Right forelimb (tissue), 1 donor: ENCODE measurements at regions not wholly inside any gene's neighbourhood (a gene's known extent, or its start where the extent isn't known, plus 50 kb on each side); places are given as distances from the start of the nearest gene placed in this dataset.
"Not testable (repeated sequence)": the region's sequence is repeated elsewhere in the genome, so short reads cannot be mapped to it uniquely, and the experiment has no call there.

Experiments used
- DNase-seq: peaks from one replicate; pipeline ENCODE4 v3.0.0-alpha.2; 2018

DNA sequence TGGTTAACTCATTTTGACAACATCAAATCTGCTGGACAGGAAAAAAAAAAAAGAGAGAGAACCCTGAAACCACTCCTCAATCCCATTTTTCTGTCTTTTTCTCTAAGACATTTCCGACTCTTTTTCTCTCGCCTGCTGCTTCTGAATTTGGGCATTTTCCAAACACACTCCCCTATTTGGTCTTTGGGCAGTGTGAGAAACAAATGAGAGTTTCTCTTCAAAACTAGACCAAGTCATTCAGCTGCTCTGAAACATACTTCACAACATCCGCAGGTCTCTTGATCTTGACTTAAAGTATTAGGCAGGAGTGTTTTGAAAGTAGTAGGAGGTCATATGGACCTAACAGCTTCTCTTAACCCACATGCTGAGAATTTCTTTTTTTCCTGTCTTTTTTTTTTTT, 364.8 kb upstream of the ESRRG start:
- no peak for DNase-seq

DNA sequence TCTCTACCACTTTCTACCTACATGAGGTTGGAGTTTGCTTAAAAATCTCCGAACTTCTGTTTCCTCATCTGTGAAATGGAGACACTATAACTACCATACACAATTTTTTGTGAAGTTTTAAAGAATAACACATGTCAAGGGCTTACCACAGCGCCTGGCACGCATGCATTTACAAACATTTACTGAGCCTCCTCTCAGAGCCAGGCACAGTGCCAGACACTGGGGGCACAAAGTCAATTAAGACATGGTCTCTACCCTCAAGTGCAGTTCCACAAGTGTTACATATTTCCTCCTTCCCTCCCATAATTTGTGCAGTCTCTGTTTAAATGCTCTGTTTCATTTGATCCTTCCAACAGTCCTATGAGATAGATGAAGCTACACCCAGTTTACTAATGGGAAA, 356.4 kb upstream of the ESRRG start:
- no peak for DNase-seq

DNA sequence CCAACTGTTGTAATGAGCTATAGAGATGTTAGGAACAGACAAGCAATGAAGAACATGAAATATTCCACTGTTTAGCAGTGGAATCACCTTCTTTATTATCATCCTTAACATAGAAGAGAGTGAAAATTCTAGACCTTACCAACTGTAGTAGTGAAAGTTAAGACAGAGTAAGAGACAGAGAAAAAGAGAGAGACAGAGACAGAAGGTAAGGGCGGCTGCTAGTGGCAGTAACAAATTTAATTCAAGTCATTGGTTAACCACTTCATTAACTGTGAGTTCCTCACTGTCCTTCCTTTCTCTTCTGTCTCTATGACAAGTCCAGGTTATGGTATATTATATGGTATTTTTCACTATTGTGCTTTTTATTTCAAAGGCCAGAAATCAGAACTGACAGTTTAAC, 355.7 kb upstream of the ESRRG start:
- DNase-seq = no peak

DNA sequence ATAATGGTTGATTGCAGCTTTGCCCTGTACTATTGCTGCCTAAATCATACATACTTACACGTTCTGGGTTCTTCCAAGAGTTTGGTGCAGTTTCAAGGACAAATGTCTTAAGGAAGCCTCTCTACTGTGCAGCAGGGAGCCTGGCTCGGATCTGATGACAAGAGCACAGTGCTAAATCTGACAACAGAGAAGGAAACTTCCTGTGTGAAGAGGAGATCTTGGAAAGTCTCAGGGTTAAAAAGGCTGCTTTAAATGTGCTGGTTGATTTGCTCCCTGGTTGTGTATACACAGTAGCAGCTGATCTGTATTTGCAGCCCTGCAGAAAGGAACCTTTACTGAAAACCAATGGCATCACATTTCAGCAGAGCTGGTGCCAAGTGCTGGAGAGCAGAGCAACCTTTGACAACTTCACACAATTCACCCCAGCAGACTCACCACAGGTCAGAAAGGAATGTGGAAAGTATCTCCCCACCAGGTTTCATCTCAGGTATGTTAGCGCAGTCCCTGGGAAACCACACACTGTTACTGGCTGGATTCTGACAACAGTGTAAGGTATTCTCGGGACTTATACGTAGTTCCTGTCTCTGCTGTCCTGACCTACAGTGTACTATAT, 355.0 kb upstream of the ESRRG start:
- peak; percentile 57 for DNase-seq

DNA sequence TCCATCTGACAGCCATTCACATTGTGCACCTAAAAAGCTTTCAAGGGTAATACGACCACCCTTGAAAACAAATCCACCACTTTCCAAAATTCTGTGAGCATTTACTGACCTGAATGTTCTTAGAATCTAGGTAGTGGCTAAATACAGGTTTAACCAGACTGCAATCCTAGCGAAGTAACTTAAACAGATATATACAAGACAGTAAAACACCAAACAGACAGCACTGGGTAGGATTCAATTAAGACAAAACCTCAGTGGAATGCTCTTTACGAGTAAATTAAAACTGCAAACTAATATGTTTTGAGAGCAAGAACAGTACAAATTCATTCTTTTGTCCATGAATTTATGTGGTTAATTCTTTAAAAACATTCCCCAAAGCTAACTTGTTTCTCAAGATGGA, 354.2 kb upstream of the ESRRG start:
- DNase-seq = no peak

DNA sequence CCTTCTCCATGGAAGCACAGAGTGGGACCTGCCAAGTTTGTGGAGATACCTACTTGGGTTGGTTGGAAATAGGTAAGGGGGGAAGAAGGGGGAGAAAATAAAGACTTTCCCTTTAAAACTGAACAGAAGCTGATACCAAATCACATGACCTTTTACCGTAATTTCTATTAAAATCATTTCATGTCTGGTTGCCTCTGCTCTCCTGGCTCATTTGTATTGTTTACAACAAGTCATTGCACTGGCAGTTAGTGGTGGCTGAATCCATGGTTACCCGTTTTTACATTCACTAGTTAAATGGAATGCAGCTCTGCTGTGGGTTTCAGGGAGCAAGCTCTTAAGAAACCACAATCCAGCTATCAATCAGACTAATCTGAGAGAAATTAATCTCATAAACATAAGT, 353.7 kb upstream of the ESRRG start:
- DNase-seq = no peak

DNA sequence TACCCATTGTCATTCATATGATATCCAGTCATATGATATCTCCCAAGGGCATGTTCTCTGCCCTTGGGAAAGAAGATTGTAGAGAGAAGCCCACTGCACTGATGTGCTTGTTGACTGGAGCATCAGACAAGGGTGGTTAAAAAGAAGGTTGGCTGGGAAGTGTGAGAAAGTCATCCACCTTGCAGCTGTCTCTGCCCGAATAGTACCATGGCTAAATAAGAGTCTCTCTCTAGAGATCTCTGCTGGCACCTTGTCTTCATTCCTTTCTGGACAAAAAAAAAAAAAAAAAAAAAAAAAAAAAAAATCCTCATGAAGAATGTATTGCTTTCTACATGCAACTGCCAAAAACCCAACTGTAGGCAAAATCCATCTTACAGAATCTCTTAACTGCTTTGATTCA, 349.7 kb upstream of the ESRRG start:
- no peak for DNase-seq

DNA sequence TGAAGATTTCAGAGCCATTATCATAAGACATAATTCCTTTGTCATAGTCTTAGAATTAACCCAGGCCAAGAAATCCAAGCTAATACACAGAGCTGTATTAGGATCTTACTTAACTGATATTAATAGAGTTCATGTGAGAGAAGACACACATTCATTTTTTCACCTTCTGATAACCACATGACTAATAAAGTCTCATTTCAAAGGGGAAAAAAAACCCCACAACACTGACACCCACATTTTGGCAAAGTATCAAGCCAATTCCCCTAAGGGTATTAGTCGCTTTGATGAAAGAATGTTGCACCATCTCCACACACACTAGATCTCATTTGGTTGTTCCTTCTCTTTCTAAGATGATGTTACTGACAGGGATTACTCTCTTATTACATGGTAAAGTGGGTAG, 344.4 kb upstream of the ESRRG start:
- DNase-seq = no peak

DNA sequence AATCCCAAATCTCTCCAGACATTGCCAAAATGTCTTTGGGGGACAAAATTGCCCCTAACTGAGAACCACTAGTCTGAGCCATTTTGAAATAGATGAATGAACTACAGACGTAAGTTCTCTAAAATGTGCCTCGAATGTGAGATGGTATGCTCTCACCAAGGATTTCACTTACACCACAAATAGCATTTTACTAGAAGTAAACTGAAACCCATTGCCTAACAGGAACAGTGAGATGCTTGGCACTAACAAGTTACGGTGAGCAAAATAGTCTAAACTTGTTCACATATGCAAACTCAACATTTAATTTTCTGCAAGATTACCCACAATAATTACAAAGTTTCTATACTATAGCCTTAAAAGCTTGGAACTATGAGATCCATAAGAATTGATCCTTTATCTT, 343.6 kb upstream of the ESRRG start:
- DNase-seq = no peak

DNA sequence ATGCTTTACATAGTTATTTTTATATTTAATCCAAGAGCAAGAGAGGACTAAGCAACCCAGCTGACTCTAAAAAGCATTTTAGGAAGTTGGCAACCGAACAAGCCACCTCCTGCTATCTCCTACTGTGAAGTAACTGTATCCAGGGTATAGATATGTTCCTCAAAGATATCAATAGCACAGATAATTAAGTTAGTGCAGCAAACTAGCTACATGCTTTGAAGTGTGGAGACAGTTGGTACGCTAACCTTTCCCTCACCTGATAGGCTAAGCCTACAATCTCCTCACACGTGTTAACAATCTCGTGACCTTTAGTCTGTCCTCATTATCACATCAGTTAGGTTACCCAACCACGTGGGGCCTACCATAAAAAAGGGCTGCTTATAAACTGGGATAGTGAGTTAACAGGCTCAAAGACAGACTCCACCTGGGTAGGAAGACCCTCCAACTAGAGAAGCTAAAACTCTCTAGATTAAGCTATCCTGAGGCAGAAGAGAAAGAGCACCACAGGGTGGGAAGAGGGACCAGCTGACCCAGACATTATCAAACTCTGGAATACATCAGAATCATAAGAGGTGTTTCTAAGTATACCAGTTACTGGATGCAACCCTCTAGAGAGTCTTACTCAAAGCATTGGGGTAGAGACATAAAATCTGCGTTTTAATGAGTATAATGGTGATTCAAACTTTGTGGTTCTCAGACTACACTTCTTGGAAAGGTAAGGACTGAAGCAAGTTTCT, 340.1 kb upstream of the ESRRG start:
- DNase-seq = no peak

DNA sequence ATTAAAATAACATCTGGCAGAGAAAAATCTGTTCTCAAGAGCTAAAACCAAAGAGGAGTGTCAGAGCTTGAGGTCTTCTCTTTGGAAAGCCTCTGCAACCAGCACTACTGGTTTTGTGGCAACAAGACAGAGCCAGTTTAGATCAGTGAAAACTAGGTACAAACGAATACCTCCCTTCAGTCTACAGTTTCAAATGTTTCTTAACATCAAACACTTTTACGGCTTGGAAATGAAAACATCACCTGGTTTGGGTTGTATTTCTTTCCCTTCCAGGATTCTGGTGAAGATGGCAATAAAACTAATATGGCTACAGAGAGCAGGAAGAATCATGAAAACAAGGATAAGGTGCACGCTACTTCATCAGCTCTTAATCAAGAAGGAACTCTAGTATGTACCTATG, 339.4 kb upstream of the ESRRG start:
- DNase-seq = no peak

DNA sequence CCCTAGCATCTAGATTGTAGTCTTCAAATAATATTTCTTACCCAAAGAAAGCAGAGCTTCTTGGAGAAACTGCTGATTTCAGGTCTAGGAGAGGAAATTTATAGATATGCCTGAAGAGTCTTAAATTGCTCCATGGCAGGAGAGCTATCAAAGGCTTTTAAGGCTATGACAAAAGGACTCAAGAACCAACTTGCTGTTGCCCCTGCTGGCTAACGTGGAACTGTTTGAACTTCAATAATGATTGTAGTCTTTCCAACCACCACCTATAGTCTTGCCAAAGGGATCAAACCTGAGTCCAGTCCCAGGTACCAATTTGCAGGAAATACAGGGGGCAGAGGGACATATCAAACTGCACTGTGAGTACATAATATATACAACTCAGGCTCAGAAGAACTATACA, 336.2 kb upstream of the ESRRG start:
- no peak for DNase-seq

DNA sequence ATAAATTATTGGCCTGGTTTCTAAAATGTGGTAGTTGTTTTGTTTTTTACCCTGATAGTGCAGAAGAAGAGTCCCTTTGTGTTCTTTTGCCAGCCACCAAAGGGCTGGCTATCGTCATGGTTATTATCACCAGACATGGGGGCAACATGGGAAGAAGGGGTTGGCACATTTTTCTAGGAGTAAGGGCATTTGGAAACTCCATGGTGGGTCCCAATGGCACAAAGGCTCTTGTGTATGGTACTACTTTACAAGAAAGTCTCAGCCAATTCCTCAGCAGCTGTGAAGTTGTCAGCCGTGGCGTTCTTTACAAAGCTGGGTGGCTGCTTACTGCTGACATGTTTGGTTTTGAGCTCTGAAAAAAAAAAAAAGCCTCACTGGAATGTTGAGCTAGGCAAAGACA, 330.4 kb upstream of the ESRRG start:
- no peak for DNase-seq

DNA sequence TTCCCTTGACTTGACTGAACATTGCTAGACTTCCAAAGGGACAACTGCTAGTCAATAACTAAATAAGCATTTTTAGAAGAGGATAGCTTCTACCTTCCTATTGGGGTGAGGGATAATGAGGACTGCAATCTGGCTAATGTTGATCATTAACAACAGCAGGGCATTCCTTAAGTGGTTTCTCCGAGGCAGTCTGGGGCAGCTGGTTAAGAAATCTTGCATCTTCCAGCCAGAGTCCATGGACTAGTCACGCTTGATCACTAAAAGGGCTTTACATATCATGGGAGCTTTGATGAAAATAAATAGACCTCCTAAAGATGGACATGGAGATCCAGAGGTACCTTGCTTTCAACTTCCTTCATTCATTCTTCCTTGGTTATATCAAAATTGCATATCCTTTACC, 329.4 kb upstream of the ESRRG start:
- DNase-seq = no peak

DNA sequence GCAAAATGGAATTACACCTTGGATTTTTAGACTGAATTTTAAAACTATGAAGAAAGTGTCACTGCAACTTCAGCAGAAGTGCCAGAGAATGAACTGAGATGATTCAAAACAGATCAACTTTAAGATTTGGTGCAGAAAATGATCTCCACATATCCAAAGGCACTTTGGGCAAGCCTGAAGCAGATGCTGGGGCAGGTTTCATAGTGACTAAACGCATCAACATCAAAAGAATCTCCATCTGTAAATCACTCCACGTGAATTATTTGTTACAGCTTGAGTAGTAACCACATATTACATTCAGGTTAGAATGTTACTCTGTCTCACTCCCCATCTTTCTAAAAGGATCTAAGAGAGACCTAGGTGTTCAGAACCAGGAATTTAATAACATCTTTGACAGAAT, 329.0 kb upstream of the ESRRG start:
- no peak for DNase-seq

DNA sequence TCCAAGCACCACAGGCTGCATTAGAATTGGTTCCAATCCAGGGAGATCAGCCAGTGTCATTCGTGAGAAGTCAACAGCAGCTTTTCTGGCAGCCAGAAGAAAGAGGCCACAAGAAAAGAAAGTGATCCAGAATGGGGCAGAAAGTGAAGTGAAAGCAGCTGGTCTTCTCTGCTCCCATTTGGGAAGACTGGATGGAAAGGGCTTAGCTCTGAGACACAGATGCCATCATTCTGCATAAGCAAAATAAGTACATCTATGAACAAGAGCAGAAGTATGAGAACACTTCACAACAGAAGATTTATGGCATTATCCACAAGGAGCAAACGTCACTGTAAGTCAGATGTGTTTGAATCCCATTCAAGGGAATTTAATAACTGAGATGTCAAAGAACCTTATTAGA, 326.5 kb upstream of the ESRRG start:
- DNase-seq = no peak

DNA sequence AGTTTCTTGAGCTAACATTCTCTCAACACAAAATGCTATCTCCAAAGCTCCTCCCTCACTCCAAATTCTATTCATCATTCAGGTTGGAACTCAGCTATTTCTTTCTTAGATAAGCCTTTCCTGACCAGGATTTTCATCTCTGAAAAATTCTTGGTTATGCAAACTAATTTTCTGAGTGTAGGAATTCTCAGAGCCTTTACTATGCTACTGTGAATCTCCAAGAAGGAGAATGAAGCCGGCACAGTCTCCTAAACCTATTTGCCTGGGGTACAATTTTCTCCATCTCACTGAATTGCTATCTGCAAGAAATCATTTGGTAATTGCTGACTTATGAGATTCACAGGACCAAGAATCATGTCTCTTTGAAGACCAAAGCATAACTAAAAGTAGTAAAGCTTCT, 325.9 kb upstream of the ESRRG start:
- no peak for DNase-seq

DNA sequence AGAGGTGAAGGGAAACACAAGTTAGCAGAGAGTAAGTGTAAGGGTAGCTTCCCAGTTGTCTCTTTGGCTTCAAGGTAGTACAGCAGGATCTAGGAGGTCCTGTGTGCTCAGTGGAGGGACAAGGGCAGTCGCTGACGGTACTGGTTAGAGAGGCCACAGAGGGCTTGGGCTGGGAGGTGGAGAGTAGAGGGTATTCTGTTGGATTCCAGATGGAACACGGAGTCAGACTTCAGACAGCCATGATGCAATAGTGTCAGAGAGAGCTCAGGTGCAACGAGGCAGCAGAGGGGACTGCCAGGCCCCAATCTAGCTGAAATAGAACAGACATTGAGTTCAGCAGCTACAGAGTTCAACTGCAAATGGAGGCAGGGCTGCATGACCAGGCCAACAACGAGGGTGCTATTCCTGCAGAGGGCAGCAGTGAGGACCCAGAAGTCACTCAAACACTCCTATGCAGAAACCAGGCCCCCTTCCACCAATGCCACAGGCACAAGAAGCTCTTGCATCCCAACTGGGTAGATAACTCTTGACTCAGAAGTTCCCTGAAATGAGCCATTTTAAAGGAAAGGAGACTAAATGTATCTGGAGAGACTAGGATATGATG, 325.0 kb upstream of the ESRRG start:
- no peak for DNase-seq

DNA sequence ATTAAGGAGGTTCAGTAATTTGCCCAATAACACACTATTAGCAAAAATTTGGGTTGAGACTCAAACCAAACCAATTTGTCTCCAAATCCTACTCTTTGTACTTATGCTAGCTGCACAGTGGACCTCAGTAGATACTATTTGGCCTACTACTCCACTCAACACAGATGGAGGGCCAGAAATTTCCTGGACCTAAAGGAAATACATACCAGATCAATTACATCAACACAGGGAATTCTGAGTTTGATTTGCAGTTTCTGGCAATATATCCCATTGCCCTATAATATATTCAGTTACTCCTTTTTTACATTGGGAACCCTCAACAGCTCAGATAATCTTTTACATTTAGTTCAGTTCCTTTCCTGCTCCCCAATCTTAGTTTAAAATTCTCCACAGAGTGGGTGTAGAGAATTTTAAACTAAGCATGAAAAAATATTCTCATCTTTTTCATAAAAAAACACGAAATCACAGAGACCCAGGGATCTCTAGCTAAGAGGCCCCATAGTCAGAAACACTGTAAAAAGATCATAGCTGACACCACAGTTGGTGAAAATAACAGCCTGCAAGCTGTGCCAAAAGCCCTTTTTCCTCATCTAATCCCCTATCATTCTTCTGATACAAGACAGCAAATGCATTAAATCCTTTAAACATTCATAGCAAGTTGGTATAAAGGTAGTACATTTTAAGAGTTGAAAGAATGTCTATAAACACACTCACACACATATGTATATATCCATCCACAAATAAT, 317.7 kb upstream of the ESRRG start:
- DNase-seq = no peak

DNA sequence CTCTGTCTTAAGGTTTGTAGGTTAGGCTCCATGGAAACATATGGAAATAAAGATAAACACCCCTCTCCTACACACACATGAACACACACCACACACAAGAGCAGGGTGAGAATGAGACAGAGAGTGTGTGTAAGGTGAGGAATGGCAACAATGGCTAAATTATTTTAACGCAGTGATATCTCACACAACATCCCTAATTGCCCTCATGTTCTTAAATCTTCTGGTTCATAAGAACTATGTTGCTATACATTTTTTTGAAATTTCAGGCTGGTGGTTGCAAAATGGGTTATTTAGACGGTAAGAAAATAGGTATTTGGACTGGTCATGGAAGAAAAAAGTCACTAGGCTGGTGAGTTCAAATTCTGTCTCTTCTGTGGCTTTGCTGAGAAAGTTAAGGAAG, 316.7 kb upstream of the ESRRG start:
- DNase-seq = no peak

DNA sequence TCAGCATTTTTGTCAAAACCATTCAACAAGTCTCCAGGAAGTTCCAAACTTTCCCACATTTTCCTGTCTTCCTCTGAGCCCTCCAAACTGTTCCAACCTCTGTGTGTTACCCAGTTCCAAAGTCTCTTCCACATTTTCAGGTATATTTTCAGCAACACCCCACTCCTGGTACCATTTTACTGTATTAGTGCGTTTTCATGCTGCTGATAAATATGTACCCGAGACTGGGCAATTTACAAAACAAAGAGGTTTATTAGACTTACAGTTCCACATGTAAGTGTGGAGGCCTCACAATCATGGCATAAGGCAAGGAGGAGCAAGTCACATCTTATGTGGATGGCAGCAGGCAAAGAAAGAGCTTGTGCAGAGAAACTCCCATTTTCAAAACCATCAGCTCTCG, 315.9 kb upstream of the ESRRG start:
- DNase-seq = not testable (repeated sequence)

DNA sequence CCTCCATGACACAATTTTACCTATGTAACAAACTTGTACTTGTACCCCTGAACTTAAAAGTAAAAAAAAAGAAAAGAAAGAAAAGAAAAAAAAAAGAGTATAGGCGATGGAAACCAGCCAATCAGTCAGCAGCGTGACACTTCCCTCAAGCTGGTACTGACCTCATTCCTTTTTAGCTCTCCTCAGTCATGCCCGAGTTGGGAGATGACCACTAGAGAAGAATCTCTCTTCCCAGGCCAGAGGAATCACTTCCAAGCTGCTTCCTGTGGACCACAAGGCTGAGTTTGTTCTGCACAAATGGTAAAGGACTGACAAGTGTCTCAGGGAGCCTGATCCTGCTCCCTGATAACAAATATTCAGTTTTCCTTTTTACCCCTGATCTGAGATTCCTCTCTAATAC, 313.5 kb upstream of the ESRRG start:
- DNase-seq = no peak

DNA sequence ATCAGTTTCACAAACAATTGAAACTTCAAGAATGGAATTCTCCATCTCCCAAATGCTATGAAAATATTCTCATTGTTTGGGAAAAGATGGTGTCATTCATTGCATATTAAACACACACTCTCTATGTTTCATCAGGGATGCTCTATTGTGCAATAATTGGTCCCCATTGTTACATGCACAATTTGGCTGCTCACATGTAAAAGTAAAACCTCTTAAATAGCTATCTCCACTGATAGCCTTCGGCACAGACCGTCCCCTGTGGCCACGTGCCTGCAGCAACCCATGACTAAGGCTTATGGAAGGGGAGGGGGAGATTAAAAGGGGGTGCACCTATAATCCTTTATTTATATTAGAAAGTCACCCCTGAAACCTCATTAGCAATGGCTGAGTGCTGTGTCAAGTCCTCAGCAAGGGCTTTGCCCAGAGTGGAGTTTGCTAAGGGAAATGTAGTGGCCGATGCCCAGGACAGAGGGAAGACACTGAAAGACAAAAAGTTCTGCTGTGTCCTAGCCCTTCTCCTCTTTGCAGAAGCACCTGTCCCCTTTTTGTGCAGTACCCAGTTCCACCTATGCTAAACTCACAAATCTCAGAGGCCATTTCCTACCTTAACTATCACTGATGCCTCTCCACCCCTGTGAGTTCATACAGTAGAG, 309.6 kb upstream of the ESRRG start:
- no peak for DNase-seq
